CD4-positive, alpha-beta T cell (primary cell): ENCODE measurements at regions not wholly inside any gene's neighbourhood (a gene's known extent, or its start where the extent isn't known, plus 50 kb on each side); places are given as distances from the start of the nearest gene placed in this dataset.

Source experiments
- ATAC-seq: fragments of 200-7000 bp; cut with Tn5 transposase; one replicate; pipeline ENCODE4 v1.10.0; 2022; ENCODE audit warnings: mild to moderate bottlenecking; ENCODE audit not compliant: poor library complexity
- CTCF ChIA-PET: fragments of 350-600 bp; sonication (Branson Sonifier 250); formaldehyde crosslinking; loops from one replicate; lab custom pipeline; 2021; ENCODE audit warnings: antibody characterized with exemption, inconsistent platforms; lab: Charles Lee
- POLR2A ChIA-PET: fragments of 350-600 bp; sonication (Branson Sonifier 250); formaldehyde crosslinking; loops from one replicate; lab custom pipeline; 2021; ENCODE audit warnings: antibody characterized with exemption, inconsistent platforms; lab: Charles Lee
- DNase-seq, 14 experiments: peaks; one replicate each; pipeline ENCODE4 v3.0.0-alpha.2; 2013 to 2020; ENCODE audit warnings: mixed read lengths in 2 of 14
- H3K27ac ChIP-seq, 2 donors: one replicate each; pipeline versions ENCODE4 v1.5.1 to v1.7.0; 2013; ENCODE audit warnings: low read length in 2 of 2, low read depth in 1 of 2, mild to moderate bottlenecking in 1 of 2
- H3K27me3 ChIP-seq, 2 experiments: 1 replicate in 1 of 2; 2 replicates in 1 of 2; pipeline versions ENCODE4 v1.6.1 to v1.7.0; 2013; ENCODE audit warnings: low read length in 2 of 2, control low read depth in 1 of 2, mild to moderate bottlenecking in 1 of 2, moderate library complexity in 1 of 2; ENCODE audit not compliant: insufficient read depth in 2 of 2, control insufficient read depth in 1 of 2
- H3K36me3 ChIP-seq: one replicate; pipeline ENCODE4 v1.6.1; 2013; ENCODE audit warnings: low read length, control low read depth; ENCODE audit not compliant: insufficient read depth
- H3K4me1 ChIP-seq: one replicate; pipeline ENCODE4 v1.6.1; 2013; ENCODE audit warnings: low read length, control low read depth; ENCODE audit not compliant: insufficient read depth
- H3K4me3 ChIP-seq: one replicate; pipeline ENCODE4 v1.5.1; 2013; ENCODE audit warnings: mild to moderate bottlenecking, low read length, moderate library complexity
- H3K9me3 ChIP-seq, 2 experiments: 1 replicate in 1 of 2; 2 replicates in 1 of 2; pipeline versions ENCODE4 v1.6.1 to v1.7.0; 2013; ENCODE audit warnings: low read length in 2 of 2, mild to moderate bottlenecking in 2 of 2, control low read depth in 1 of 2, moderate library complexity in 1 of 2; ENCODE audit not compliant: control insufficient read depth in 1 of 2, insufficient read depth in 1 of 2
- H3K27ac Mint-ChIP-seq: one replicate; pipeline ENCODE4 v1.8.0; 2020; ENCODE audit warnings: mixed read lengths
- H3K27me3 Mint-ChIP-seq: one replicate; pipeline ENCODE4 v1.8.0; 2021; ENCODE audit warnings: mixed read lengths
- H3K36me3 Mint-ChIP-seq: one replicate; pipeline ENCODE4 v1.8.0; 2021; ENCODE audit warnings: low read depth, mixed read lengths
- H3K4me1 Mint-ChIP-seq: one replicate; pipeline ENCODE4 v1.8.0; 2021; ENCODE audit warnings: low read depth, mixed read lengths
- H3K4me3 Mint-ChIP-seq: one replicate; pipeline ENCODE4 v1.8.0; 2020; ENCODE audit warnings: mild to moderate bottlenecking, mixed read lengths
- H3K9me3 Mint-ChIP-seq: one replicate; pipeline ENCODE4 v1.8.0; 2020; ENCODE audit warnings: mixed read lengths
- CTCF ChIP-seq: fragments of 200-600 bp; IDR thresholded peaks from one replicate; pipeline ENCODE4 v1.8.0; 2022; ENCODE audit warnings: antibody characterized with exemption, mild to moderate bottlenecking
- intact Hi-C, 2 experiments: fragments of 100-400 bp; cut with DNase I in 1 of 2; cut with micrococcal nuclease in 1 of 2; formaldehyde crosslinking; loops; one replicate each; pipeline versions ENCODE4 v1.15.1 to v1.9.0; 2023 to 2025; cut with DNase I, micrococcal nuclease

- CTCF ChIA-PET, result no interaction called here
- no peak for ATAC-seq
- Mint-ChIP-seq H3K27ac (no peak overlapping the region), H3K27me3 (no peaks in the 10 kb centered on the region), H3K4me3 (no peak overlapping the region), H3K4me1 (no peaks in the 10 kb centered on the region), H3K36me3 (no peaks in the 10 kb centered on the region), H3K9me3 (peaks cover 6% of the 10 kb centered on the region)
- Histone ChIP-seq H3K27me3 (no peaks in the 10 kb centered on the region), H3K9me3 (peaks cover 0 to 7% of the 10 kb centered on the region in 2 experiments), H3K4me1 (no peaks in the 10 kb centered on the region), H3K27ac (no peak overlapping the region), H3K4me3 (no peak overlapping the region), H3K36me3 (no peaks in the 10 kb centered on the region)
- no peak for TF ChIP-seq CTCF
- intact Hi-C loops, result no loop called here
- POLR2A ChIA-PET, result no interaction called here
- DNase-seq, result no peak
Measured at GRCh38 chr1:238073991-238074390, 183.3 kb upstream of the ZP4 start.

- no peak for ATAC-seq
- no peak for DNase-seq
- CTCF ChIA-PET, result no interaction called here
- Mint-ChIP-seq H3K4me1 (no peaks in the 10 kb centered on the region), H3K27me3 (no peaks in the 10 kb centered on the region), H3K27ac (no peak overlapping the region), H3K4me3 (no peak overlapping the region), H3K36me3 (no peaks in the 10 kb centered on the region), H3K9me3 (peaks cover 12% of the 10 kb centered on the region)
- H3K9me3 ChIP-seq, result peaks cover 0 to 7% of the 10 kb centered on the region in 2 experiments
- no peaks in the 10 kb centered on the region for H3K36me3 ChIP-seq
- no peak for TF ChIP-seq CTCF
- no peaks in the 10 kb centered on the region for H3K27me3 ChIP-seq
- POLR2A ChIA-PET, result no interaction called here
- intact Hi-C loops, result no loop called here
- H3K4me1 ChIP-seq, result no peaks in the 10 kb centered on the region
- H3K27ac ChIP-seq, result no peak overlapping the region
- H3K4me3 ChIP-seq, result no peak overlapping the region
Measured at GRCh38 chr1:238071061-238071460, 180.3 kb upstream of the ZP4 start.

- intact Hi-C loops, result no loop called here
- no peak overlapping the region for H3K27ac Mint-ChIP-seq
- peaks cover 10% of the 10 kb centered on the region for H3K9me3 Mint-ChIP-seq
- ATAC-seq, result no peak
- H3K4me1 Mint-ChIP-seq, result no peaks in the 10 kb centered on the region
- Histone ChIP-seq H3K9me3 (peaks cover 0 to 7% of the 10 kb centered on the region in 2 experiments), H3K4me1 (no peaks in the 10 kb centered on the region), H3K36me3 (no peaks in the 10 kb centered on the region), H3K4me3 (no peak overlapping the region), H3K27me3 (no peaks in the 10 kb centered on the region), H3K27ac (no peak overlapping the region)
- no peak overlapping the region for H3K4me3 Mint-ChIP-seq
- TF ChIP-seq CTCF, result no peak
- CTCF ChIA-PET, result no interaction called here
- no peak for DNase-seq
- H3K27me3 Mint-ChIP-seq, result no peaks in the 10 kb centered on the region
- POLR2A ChIA-PET, result no interaction called here
- no peaks in the 10 kb centered on the region for H3K36me3 Mint-ChIP-seq
Measured at GRCh38 chr1:238063454-238063853, 172.7 kb upstream of the ZP4 start.
